GM23338 (cell line): ENCODE measurements at regions not wholly inside any gene's neighbourhood (a gene's known extent, or its start where the extent isn't known, plus 50 kb on each side); places are given as distances from the start of the nearest gene placed in this dataset.

ENCODE experiments used
- ATAC-seq: fragments of 200-7000 bp; cut with Tn5 transposase; 3 replicates; pipeline ENCODE4 v1.9.1; 2020
- DNase-seq: peaks from one replicate; pipeline ENCODE4 v3.0.0-alpha.2; 2015; ENCODE audit warnings: low spot score
- H2AFZ ChIP-seq: fragments of 200-600 bp; sonication (generic); 2 replicates; pipeline ENCODE4 v1.8.0; 2016; ENCODE audit warnings: antibody characterized with exemption, mild to moderate bottlenecking, moderate library complexity
- H3F3A ChIP-seq: fragments of 200-600 bp; sonication (generic); replicated peaks from 2 replicates; pipeline ENCODE4 v1.8.0; 2017; ENCODE audit warnings: antibody characterized with exemption, mixed run types, low read depth
- H3K27ac ChIP-seq: fragments of 200-600 bp; sonication (generic); 2 replicates; pipeline ENCODE4 v1.6.1; 2016; ENCODE audit warnings: low read depth
- H3K27me3 ChIP-seq: fragments of 200-600 bp; sonication (generic); 2 replicates; pipeline ENCODE4 v1.8.0; 2016; ENCODE audit warnings: mild to moderate bottlenecking, mixed run types, moderate library complexity; ENCODE audit not compliant: insufficient read depth
- H3K36me3 ChIP-seq: fragments of 200-600 bp; sonication (generic); 2 replicates; pipeline ENCODE4 v1.8.0; 2016; ENCODE audit warnings: mild to moderate bottlenecking; ENCODE audit not compliant: insufficient read depth
- H3K4me1 ChIP-seq: fragments of 200-600 bp; sonication (generic); 2 replicates; pipeline ENCODE4 v1.8.0; 2016; ENCODE audit warnings: mild to moderate bottlenecking, moderate library complexity; ENCODE audit not compliant: insufficient read depth
- H3K4me2 ChIP-seq: fragments of 200-600 bp; sonication (generic); 2 replicates; pipeline ENCODE4 v1.7.1; 2017; ENCODE audit warnings: mixed run types
- H3K4me3 ChIP-seq: fragments of 200-600 bp; sonication (generic); 2 replicates; pipeline ENCODE4 v1.6.1; 2016; ENCODE audit warnings: mixed run types
- H3K79me2 ChIP-seq: fragments of 200-600 bp; sonication (generic); replicated peaks from 2 replicates; pipeline ENCODE4 v1.8.0; 2017; ENCODE audit warnings: mild to moderate bottlenecking; ENCODE audit not compliant: insufficient read depth
- H3K9me2 ChIP-seq: fragments of 200-600 bp; sonication (generic); 2 replicates; pipeline ENCODE4 v1.8.0; 2017; ENCODE audit not compliant: insufficient read depth
- H4K20me1 ChIP-seq: fragments of 200-600 bp; sonication (generic); replicated peaks from 2 replicates; pipeline ENCODE4 v1.8.0; 2017; ENCODE audit warnings: mild to moderate bottlenecking; ENCODE audit not compliant: insufficient read depth
- H3K27ac Mint-ChIP-seq: 2 replicates; pipeline ENCODE4 v1.8.0; 2020; ENCODE audit warnings: inconsistent platforms, mild to moderate bottlenecking, moderate library complexity, mixed read lengths
- H3K27me3 Mint-ChIP-seq: 3 replicates; pipeline ENCODE4 v1.8.0; 2022; ENCODE audit warnings: low read depth, mild to moderate bottlenecking, moderate library complexity, mixed read lengths, inconsistent platforms; ENCODE audit not compliant: insufficient read depth, poor library complexity
- H3K36me3 Mint-ChIP-seq: 3 replicates; pipeline ENCODE4 v1.8.0; 2021; ENCODE audit warnings: low read depth, mild to moderate bottlenecking, inconsistent platforms, moderate library complexity, mixed read lengths
- H3K4me1 Mint-ChIP-seq: 3 replicates; pipeline ENCODE4 v1.8.0; 2020; ENCODE audit warnings: mild to moderate bottlenecking, inconsistent platforms, mixed read lengths
- H3K4me3 Mint-ChIP-seq: 3 replicates; pipeline ENCODE4 v1.8.0; 2021; ENCODE audit warnings: moderate library complexity, mild to moderate bottlenecking, inconsistent platforms, mixed read lengths
- H3K9me3 Mint-ChIP-seq: 3 replicates; pipeline ENCODE4 v1.8.0; 2020; ENCODE audit warnings: moderate library complexity, mild to moderate bottlenecking, inconsistent platforms, mixed read lengths
- CREB1 ChIP-seq: fragments of 250-450 bp; sonication (Bioruptor Pico); IDR thresholded peaks from 2 replicates; pipeline ENCODE4 v1.5.0; 2020; ENCODE audit warnings: low read depth, mild to moderate bottlenecking, moderate library complexity
- CTCF ChIP-seq, 2 experiments: fragments of 200-600 bp in 1 of 2; sonication (generic) in 1 of 2; conservative IDR thresholded peaks; 2 replicates each; pipeline versions ENCODE4 v1.5.1 to v1.6.1; 2016 to 2017; ENCODE audit warnings: antibody characterized with exemption in 2 of 2, low read depth in 2 of 2, mild to moderate bottlenecking in 2 of 2, moderate library complexity in 1 of 2
- EZH2 ChIP-seq: fragments of 200-600 bp; sonication (generic); IDR thresholded peaks from one replicate; pipeline ENCODE4 v1.8.0; 2017; ENCODE audit warnings: antibody characterized with exemption, mild to moderate bottlenecking, low read depth; ENCODE audit not compliant: unreplicated experiment
- EZH2phosphoT487 ChIP-seq: fragments of 200-600 bp; sonication (generic); IDR thresholded peaks from one replicate; pipeline ENCODE4 v1.8.1; 2018; ENCODE audit warnings: antibody characterized with exemption; ENCODE audit not compliant: unreplicated experiment
- JUNB ChIP-seq: IDR thresholded peaks from one replicate; pipeline ENCODE4 v1.6.1; 2016; ENCODE audit warnings: antibody characterized with exemption; ENCODE audit not compliant: unreplicated experiment
- NANOG ChIP-seq: IDR thresholded peaks from 2 replicates; pipeline ENCODE4 v1.6.1; 2016; ENCODE audit warnings: antibody characterized with exemption, borderline replicate concordance
- POLR2AphosphoS5 ChIP-seq: IDR thresholded peaks from 2 replicates; pipeline ENCODE4 v1.6.1; 2016; ENCODE audit warnings: antibody characterized with exemption, low read depth
- STAT1 ChIP-seq: IDR thresholded peaks from one replicate; pipeline ENCODE4 v1.6.1; 2016; ENCODE audit warnings: antibody characterized with exemption; ENCODE audit not compliant: unreplicated experiment
- ZNF114 ChIP-seq: fragments of 250-450 bp; sonication (Bioruptor Pico); IDR thresholded peaks from 2 replicates; pipeline ENCODE4 v1.5.0; 2020; ENCODE audit warnings: mild to moderate bottlenecking, moderate library complexity
- TF ChIP-seq, protein P1 (sequence below): IDR thresholded peaks from 2 replicates; pipeline ENCODE4 v1.6.1; 2016; ENCODE audit warnings: antibody characterized with exemption
- TF ChIP-seq, protein P2 (sequence below): IDR thresholded peaks from one replicate; pipeline ENCODE4 v1.6.1; 2018; ENCODE audit warnings: antibody characterized with exemption; ENCODE audit not compliant: unreplicated experiment

- TF ChIP-seq CTCF (conservative IDR thresholded peaks at IDR 0.05; ENCODE audit: low read depth in 2 of 2) (no peak), EZH2 (no peak), STAT1 (no peak)
Observed at GRCh38 chr11:42065199-42065598, 605.7 kb upstream of the LRRC4C start (continued).

- no peak for ATAC-seq
- H3K27ac ChIP-seq: no peak overlapping the region
Observed at GRCh38 chr11:42066113-42066512, 606.7 kb upstream of the LRRC4C start.

More at GRCh38 chr11:42066113-42066512, 606.7 kb upstream of the LRRC4C start:
- H3K79me2 ChIP-seq: no peaks in the 10 kb centered on the region
- H4K20me1 ChIP-seq: no peaks in the 10 kb centered on the region
- H3K4me1 ChIP-seq: no peaks in the 10 kb centered on the region
- Mint-ChIP-seq H3K4me3 (no peak overlapping the region), H3K27ac (no peak overlapping the region), H3K4me1 (no peaks in the 10 kb centered on the region), H3K27me3 (no peaks in the 10 kb centered on the region), H3K9me3 (peaks cover 65% of the 10 kb centered on the region), H3K36me3 (no peaks in the 10 kb centered on the region)
- no peak for TF ChIP-seq CTCF (conservative IDR thresholded peaks at IDR 0.05; ENCODE audit: low read depth in 2 of 2)
- TF ChIP-seq ZNF114 (CRISPR knock-in tag): no peak
- no peak for TF ChIP-seq NANOG
- TF ChIP-seq POLR2AphosphoS5: no peak
- TF ChIP-seq STAT1: no peak
- TF ChIP-seq JUNB: no peak
- no peak for TF ChIP-seq EZH2
- TF ChIP-seq CREB1 (CRISPR knock-in tag): no peak
- TF ChIP-seq, protein P1, sequence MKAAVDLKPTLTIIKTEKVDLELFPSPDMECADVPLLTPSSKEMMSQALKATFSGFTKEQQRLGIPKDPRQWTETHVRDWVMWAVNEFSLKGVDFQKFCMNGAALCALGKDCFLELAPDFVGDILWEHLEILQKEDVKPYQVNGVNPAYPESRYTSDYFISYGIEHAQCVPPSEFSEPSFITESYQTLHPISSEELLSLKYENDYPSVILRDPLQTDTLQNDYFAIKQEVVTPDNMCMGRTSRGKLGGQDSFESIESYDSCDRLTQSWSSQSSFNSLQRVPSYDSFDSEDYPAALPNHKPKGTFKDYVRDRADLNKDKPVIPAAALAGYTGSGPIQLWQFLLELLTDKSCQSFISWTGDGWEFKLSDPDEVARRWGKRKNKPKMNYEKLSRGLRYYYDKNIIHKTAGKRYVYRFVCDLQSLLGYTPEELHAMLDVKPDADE: no peak
- TF ChIP-seq EZH2phosphoT487: no peak
- TF ChIP-seq, protein P2, sequence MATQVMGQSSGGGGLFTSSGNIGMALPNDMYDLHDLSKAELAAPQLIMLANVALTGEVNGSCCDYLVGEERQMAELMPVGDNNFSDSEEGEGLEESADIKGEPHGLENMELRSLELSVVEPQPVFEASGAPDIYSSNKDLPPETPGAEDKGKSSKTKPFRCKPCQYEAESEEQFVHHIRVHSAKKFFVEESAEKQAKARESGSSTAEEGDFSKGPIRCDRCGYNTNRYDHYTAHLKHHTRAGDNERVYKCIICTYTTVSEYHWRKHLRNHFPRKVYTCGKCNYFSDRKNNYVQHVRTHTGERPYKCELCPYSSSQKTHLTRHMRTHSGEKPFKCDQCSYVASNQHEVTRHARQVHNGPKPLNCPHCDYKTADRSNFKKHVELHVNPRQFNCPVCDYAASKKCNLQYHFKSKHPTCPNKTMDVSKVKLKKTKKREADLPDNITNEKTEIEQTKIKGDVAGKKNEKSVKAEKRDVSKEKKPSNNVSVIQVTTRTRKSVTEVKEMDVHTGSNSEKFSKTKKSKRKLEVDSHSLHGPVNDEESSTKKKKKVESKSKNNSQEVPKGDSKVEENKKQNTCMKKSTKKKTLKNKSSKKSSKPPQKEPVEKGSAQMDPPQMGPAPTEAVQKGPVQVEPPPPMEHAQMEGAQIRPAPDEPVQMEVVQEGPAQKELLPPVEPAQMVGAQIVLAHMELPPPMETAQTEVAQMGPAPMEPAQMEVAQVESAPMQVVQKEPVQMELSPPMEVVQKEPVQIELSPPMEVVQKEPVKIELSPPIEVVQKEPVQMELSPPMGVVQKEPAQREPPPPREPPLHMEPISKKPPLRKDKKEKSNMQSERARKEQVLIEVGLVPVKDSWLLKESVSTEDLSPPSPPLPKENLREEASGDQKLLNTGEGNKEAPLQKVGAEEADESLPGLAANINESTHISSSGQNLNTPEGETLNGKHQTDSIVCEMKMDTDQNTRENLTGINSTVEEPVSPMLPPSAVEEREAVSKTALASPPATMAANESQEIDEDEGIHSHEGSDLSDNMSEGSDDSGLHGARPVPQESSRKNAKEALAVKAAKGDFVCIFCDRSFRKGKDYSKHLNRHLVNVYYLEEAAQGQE: no peak
- H3K36me3 ChIP-seq: no peaks in the 10 kb centered on the region
- no peaks in the 10 kb centered on the region for H3K27me3 ChIP-seq
- no peaks in the 10 kb centered on the region for H3F3A ChIP-seq
- no peak overlapping the region for H3K4me2 ChIP-seq
- no peak overlapping the region for H3K4me3 ChIP-seq
- H3K9me2 ChIP-seq: no peaks in the 10 kb centered on the region
- no peak for DNase-seq
- H2AFZ ChIP-seq: no peak overlapping the region
